NCI-H146 treated with DMSO at 0.1 percent for 48 hours (cell line): ENCODE measurements at regions not wholly inside any gene's neighbourhood (a gene's known extent, or its start where the extent isn't known, plus 50 kb on each side); places are given as distances from the start of the nearest gene placed in this dataset.

Experiments
- DNase-seq: peaks from one replicate; lab custom pipeline; 2025; ENCODE audit not compliant: unreplicated experiment; lab: John Stamatoyannopoulos, UW

DNA sequence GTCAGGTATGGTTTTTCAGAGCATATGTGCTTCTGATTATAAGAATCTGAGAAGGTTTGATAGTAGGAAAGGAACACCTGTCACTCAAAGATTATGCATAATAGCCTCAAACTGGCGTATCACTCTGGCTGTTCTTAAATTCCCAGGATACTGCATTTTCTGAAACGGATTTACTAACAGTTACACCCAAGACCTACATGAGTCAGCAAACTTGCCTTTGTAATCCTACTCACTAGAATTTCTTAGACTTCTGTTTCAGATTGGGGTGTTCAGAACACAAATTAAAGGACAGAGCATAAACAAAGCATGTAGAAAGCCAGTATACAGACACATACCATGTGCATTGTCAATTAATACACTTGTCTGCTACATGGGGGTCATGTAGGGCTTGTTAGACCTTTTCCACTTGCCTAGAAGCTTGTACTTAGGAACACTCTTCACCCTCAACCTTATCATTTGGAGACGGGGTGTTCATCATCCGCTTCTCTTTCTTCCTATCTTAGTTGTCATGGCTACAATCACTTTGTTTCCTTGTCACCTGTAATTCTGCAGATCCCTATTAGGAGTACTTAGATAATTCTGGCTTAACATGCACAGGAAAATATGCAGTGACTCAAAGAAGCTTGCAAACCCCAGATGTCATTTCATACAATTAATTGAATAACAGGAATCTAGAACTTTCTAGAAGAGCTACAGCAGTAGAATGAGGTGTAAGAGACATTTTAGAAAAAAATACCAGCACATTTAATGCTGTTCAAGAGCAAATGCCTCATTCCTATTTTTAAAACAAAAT is 593.0 kb upstream of the TENM3 start:
- peak; percentile 54 for DNase-seq

DNA sequence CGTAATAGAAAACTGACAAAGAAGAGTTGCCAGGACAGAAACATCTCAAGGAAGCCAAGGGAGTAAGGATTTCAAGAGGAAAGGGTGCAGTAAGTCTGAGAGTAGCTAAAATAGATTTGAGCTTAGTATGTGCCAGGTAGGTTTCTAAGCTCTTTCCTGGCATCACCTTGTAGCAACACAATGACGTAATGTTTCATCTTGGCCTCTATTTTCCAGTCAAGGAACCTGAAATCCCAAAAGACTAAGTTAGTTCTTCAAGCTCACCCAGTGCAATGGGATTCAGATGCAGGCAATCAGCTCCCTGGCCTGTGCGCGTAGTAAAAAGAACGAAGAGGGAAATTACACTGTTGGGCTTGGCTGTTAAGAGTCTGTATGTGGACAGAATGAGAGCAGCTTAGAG is 586.5 kb upstream of the TENM3 start:
- no peak for DNase-seq

DNA sequence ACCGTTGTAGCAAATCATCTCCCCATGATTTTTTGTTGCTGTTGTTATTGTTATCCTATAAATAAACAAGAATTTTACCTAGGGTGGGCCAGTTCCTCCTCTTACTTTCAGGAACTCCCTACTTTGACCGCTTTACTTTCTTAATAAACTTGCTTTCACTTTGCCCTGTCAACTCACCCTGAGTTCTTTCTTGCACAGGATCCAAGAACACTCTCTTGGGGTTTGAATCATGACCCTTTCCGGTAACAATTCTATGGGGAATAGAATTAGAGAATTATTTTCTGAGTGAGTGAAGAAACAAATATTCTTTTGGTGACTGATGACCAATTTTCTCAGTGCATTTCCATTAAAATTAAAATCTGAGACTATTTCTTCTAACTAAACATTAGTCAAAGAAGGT is 584.0 kb upstream of the TENM3 start:
- no peak for DNase-seq

DNA sequence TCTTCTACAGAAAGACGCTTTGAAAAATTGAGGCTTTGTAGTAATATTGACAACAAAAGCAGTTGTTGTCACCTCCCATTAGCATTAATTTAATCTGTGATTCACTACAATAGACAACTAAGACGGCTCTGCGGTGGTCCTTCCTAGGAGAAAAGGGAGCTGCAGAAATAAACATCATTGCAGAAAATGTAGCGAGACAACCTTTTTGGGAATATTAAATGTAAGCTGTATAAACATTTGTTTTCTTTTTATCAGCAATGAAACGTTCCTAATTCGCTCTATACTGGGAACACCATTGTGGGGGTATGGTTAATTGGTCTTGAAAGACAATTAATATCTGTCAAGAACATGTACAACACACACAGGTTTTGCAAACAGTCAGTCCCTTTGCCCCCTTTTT is 583.3 kb upstream of the TENM3 start:
- DNase-seq = peak; percentile 100

DNA sequence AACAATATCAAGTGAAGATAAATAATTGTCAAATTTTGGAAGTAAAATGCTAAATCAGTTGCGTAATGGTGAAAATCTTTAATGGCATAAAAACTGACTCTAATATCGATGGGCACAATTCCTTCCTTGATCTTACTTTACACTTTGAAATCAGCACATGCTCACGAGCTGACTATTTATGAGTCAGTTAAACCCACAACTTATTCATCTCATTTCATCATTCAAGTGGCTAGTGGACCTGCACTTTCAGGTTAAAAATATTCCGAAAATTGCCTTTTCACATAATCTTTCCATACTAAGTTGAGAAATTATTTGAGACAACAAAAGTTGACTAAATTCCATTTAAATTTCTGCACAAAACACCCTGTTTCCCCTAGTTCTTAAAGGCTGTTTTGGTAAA is 582.1 kb upstream of the TENM3 start:
- no peak for DNase-seq

DNA sequence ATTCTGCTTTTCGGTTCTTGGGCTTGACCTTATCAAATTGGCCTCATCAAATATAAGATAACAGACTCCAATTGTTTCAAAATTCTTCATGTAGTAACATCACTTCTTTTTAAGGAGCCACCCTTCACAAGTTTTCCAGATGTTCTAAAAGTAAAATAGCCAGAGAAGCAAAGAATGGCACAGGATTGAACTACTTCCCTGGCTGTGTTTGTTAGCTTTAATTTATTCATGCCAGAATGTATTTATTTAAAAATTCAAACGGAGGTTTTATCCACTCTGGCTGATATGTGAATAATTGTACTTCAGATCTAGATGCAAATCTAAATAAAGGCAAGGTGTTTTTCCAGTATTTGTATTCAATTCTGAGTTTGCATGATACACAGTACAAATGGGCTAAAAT is 581.3 kb upstream of the TENM3 start:
- DNase-seq = no peak

DNA sequence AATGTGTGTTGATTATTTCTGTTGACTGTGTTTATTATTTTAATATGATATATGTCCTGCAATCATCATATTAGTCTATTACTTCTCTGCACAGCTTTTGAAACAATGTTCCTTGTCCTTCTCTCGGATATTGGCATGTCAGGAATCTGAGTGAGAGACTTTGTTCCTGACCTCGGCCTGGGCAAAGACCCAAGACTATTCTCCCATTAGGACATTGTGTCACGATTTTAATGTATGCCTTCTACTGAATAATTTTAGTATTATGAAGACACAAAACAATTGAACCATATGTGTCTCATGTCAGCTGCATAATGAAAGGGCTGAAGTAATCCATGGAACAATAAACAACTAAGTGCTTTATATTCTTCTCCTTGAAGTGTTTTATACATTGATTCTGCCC is 580.8 kb upstream of the TENM3 start:
- DNase-seq = peak; percentile 66

DNA sequence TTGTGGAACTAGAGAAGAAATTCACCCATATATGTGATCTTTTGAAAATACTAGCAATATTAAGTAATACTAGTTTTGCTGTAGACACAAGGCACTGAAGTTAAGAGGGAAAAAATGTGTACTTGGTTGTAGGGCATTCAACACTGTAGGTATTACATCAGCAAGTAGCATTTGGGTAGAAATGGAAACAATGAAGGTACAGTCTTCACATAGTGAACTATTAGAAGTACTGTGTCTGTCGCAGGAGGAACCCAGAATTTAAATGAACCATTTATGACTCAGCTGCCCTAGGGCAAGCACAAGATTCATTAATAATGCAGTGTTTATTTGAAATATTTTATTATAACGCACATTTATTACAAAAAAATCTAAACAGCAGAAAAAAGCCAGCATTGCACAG is 572.7 kb upstream of the TENM3 start:
- DNase-seq = peak; percentile 89

DNA sequence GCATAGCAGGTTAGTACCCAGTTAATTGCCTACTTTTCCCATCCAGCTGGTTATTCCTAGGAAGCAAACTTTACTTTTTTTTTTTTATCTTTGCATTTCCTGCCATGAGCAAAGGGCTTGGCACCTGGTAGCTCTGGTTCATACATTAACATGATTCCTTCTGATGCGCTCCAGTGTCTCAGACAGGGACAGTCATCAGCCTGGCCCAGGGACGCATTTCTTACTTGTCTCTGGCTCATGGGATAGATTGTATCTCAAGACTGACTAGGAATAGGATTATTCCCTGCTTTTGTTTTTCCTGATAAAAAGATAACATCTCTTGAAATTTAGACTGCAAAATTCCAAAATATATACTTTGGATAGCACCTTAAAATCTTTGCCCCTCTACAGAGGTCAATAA is 571.5 kb upstream of the TENM3 start:
- DNase-seq = no peak

DNA sequence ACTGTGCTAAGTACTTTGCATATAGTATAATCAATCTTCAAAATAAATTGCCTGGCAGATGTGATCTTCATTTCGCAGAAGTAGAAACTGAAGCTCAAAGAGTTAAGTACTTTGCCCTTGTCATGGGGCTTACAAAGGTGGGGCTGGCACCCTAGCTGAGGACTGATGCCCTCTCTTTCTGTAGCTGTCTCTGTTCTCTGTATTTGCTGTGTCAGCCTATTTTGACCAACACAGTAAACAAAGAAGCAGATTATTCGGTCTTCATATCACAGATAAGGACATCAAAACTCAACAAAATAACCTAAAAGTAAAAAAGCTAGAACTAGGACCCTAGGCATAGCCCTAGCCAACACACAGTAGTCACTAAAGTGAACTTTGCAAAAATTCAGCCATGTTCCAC is 570.5 kb upstream of the TENM3 start:
- DNase-seq = no peak

DNA sequence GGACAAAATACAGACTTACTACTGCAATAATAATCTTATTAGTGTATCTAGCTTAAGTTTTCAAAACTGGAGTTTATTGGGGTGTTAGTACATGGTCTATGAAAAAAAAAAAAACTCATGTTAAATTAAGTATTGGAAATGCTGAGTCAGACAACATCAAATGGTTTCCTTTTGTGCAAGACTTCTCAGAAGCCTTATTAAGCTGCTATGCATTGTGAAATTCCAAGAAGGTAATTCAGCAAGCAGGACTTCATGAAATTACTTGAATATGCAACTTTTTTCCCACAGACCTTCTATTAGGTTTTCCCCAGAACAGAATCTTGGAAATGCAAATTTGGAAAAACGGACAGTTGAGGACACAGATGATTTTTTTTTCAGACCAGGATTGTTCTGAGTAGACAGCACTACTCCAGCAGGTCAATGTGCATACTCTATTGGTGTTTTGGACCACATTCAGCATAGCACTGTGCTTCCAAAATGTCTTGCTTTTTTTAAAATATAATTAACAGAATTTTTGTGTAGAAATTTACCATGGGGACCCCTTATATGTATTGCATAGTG is 568.8 kb upstream of the TENM3 start:
- no peak for DNase-seq

DNA sequence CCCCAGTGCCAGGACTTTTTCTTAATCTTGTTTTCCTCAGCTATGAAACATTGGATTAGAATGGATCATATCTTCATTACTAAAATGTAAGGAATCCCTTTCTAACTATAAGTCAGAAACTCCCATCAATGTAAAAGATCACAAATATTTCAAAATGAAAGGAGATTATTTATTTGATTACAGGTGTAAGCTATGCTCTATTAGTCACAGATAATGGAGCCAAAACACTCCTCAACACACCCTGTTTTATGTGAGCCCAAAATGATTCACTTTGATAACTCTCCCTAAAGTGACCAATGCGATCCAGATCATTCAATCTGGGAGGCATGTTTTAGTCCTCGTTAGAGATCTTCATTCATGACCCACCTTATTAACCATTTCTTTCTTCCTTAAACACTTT is 566.7 kb upstream of the TENM3 start:
- no peak for DNase-seq

DNA sequence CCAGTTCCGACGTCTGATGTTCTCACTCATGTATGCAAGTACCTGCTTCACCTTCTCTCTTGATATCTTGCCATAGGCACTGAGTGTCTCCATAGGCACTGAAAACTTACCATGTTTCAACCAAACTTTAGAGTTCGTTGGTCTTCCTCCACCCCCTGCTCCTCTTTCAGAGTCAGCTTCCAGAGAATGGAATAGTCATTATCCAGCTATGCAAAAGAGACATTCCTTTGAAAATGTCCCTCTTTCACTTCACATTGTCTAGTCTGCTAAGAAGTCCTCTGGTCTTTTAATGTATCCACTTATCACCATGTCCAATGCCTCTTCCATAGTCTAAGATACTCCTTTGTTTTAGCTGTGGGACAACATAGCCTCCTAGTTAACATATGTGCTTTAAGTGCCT is 566.0 kb upstream of the TENM3 start:
- no peak for DNase-seq

DNA sequence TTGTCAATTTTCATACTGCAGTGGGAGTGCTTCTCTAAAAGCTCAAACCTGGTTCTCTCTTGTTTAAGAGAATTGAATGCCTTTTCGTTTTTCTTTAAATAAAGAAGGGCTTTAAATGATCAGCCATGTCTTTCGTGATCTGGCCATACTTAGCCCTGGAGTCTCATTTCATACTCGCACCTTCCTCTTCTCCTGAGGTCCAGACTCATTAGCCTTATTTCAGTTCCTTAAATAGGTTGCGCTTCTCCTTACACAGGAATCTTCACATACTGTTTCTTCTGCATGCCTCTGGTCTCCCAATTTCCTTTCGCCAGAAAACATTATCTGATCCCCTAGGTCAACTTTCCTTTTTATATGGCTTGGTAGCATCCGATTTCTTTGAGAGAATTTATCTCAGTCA is 565.6 kb upstream of the TENM3 start:
- DNase-seq = no peak

DNA sequence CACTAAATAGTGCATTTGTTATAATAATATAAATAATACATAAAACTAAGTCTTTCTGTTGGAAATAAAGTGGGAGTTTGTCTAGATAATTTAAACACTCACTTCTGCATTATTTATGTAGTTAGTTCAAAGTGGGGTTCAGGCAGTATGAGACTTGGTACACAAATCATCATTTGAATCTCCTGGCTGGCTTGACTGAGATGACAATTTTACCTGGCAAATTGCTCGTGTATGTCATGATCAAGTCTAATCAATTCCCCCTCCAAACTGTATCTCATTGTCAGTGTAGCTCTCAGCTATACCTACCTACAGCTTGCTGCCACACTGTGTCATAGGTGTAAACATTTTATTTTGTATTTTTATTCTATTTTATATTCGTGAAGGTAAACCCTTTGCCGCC is 563.4 kb upstream of the TENM3 start:
- DNase-seq = no peak

DNA sequence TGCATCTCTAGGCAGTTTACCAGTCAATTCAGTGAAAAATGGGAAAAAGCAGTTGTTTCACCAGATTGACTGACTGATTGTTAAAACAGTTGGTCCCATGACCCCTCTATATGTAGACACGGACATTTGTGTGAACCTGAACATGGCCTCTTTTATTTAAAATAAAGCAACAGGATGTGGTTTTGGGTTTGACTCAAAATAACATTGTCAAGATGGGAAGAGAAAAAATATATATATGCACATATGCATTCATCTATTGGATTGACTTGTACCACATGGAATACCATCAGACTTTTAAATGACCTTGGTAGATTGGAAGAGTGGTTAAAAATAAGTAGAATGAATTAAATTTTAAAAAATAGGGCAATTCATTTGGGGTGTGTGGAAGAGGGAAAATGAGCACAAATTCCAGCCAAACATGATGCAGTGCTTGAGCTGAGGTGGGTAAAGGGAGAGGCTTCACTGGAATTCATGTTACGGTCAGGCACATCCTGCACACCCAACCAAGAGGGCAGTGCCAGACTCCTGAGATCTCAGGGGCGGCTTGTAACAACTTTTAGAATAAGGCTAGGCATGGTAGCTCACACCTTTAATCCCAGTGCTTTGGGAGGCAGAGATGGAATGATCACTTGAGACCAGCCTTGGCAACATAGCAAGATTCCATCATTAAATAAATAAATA is 560.7 kb upstream of the TENM3 start:
- DNase-seq = no peak

DNA sequence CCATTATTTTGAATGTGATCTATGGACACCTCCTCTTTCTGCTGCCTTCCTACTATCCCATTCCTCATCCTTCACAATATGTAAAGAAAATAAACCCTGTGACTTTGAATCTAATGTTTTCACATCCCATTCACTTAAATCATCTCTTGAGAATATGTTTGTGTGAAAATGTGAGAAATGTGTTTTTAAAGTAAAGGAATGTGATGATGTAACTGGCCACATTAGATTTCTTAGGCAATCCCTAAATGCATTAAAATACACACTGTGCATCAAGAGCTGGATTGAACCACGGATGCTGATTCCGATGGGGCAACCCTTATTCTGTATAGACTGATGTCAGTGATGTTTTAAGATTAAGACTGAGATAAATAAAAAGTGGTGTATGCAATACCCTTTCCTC is 558.9 kb upstream of the TENM3 start:
- DNase-seq = no peak

DNA sequence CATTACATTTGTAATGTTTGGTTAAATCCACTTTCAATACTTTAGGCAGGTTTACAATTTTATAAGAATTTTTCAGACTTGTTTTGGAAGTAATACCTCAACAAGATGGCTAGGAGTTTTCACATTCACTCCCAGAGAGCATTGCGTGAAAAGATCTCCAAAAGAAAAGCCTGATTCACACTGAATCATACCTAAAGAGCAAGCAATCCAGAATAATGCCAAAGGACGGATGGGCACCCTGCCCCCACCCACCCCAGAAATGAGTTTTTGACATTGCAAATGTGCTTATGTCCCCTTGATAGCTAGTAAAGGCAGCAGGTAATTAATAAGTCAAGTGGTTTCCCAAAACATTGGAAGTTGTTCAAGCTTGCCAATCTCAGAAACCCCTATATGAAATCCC is 557.7 kb upstream of the TENM3 start:
- DNase-seq = no peak

DNA sequence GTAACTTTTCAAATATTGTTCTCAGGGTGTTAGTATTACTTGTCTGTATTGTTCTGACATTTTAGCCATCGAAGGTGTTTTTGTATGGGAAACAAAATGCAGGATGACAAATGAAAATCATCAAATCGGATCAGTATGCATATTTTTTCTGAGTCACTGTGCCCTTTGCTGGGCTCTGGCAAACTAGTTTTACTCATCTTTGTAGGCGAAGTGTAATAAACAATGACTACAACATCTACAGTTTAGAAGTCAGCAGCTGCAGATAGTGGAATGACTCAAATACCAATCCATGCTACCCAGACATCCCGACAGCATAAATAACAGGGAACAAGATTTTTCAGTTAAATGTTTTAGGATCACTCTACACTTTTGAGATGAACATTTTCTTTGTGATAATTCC is 557.3 kb upstream of the TENM3 start:
- no peak for DNase-seq

DNA sequence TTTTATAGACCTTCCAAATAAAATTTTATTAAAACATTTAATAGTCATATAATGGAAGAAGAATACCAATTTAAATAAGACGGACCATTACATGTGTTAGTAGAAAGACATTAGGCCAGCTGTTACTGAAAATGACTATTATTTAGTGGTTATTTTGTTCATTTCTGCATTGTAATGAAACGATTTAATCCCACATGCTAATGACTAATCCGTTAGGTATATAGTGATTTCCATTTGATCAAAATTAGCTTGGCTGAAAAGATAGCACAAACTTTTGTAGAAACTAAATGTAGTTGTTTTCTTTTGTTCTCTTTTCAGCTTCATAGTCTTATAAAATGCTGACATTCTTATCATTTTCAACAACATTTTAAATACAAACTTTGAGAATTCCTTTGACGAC is 556.1 kb upstream of the TENM3 start:
- no peak for DNase-seq

DNA sequence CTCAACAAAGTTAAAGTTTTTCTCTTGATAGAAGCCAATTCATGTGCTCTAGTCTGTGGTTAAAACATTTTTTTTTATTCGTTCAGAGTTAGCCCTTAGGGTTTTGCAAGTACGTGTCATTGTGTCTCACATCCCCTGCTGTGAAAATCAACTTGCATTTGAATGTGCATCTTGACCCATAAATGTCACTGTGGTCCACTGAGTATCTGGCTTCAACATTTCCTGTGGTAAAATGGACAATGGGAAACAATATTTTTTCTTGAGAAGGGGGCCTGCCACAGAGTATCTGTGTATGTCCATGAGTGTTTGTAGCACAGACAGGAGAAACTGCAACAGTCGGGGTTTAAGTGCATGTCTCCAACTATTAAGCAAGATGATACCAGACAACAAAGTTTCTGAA is 554.8 kb upstream of the TENM3 start:
- DNase-seq = peak; percentile 99

DNA sequence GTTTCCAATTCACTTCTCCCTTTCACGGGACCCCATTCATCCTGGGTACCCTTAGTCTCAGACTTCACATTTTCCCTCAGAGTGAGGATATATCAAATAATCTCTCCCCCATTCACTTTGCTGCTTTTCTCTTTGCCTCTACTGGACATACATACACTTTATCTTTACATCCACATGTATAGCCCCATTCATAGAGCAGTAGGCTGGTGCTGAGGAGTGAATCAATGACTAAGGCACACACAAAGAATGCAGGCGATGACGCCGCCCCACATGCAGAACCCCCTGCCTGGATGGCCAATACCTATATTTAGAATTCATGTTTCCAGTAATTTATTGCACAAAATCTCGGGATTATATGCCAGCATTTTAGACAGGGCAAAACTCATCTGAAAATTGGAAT is 554.3 kb upstream of the TENM3 start:
- DNase-seq = peak; percentile 76

DNA sequence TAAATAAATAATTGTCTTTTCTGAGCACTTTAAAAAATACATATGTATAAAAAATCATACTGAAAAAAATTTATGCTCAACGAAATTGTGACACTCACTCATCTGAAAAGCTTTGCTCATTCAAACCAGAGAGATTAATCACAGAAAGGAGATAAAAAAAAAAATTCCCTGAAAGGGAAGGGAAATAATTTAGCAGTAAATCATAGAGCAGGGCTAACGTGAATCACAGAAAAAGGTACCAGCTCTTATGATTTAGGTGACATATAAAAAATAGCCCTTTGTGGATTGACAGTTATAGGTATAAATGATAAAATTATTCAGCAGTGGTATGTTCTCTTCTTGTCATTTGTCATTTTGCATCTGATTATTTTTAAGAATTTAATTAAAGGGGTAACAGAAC is 552.7 kb upstream of the TENM3 start:
- no peak for DNase-seq
